CD14-positive monocyte (primary cell): ENCODE measurements at regions not wholly inside any gene's neighbourhood (a gene's known extent, or its start where the extent isn't known, plus 50 kb on each side); places are given as distances from the start of the nearest gene placed in this dataset.

Source experiments
- DNase-seq, 3 donors: peaks; one replicate each; pipeline ENCODE4 v3.0.0-alpha.2; 2011 to 2022
- H2AFZ ChIP-seq: 2 replicates; pipeline ENCODE4 v1.6.0; 2012; ENCODE audit warnings: mild to moderate bottlenecking, low read depth, low read length, inconsistent platforms; ENCODE audit not compliant: insufficient read depth, poor library complexity, severe bottlenecking
- H3K27ac ChIP-seq, 2 donors: 1 replicate in 1 of 2; 2 replicates in 1 of 2; pipeline ENCODE4 v1.5.1; 2012 to 2013; ENCODE audit warnings: low read length in 2 of 2, control low read depth in 1 of 2, inconsistent platforms in 1 of 2, low read depth in 1 of 2, mild to moderate bottlenecking in 1 of 2
- H3K27me3 ChIP-seq, 2 donors: one replicate each; pipeline versions ENCODE4 v1.6.0 to v1.6.1; 2011 to 2013; ENCODE audit warnings: low read length in 2 of 2; ENCODE audit not compliant: control insufficient read depth in 2 of 2, insufficient read depth in 2 of 2
- H3K36me3 ChIP-seq, 2 donors: replicated peaks in 1 of 2; 1 replicate in 1 of 2; 2 replicates in 1 of 2; pipeline versions ENCODE4 v1.5.1 to v1.6.1; 2012 to 2013; ENCODE audit warnings: low read length in 2 of 2, control low read depth in 1 of 2, inconsistent platforms in 1 of 2, mild to moderate bottlenecking in 1 of 2; ENCODE audit not compliant: insufficient read depth in 2 of 2, control insufficient read depth in 1 of 2
- H3K4me1 ChIP-seq, 2 donors: 1 replicate in 1 of 2; 2 replicates in 1 of 2; pipeline versions ENCODE4 v1.5.1 to v1.6.1; 2012 to 2013; ENCODE audit warnings: low read length in 2 of 2, control low read depth in 1 of 2, inconsistent platforms in 1 of 2, mild to moderate bottlenecking in 1 of 2, moderate library complexity in 1 of 2; ENCODE audit not compliant: insufficient read depth in 2 of 2, control insufficient read depth in 1 of 2
- H3K4me2 ChIP-seq: replicated peaks from 2 replicates; pipeline ENCODE3; 2012; ENCODE audit warnings: low read length, moderate library complexity, mild to moderate bottlenecking; ENCODE audit not compliant: poor library complexity, severe bottlenecking; ENCODE audit errors: extremely low read depth
- H3K4me3 ChIP-seq, 3 experiments: fragments of 200-600 bp in 1 of 3; sonication (generic) in 1 of 3; replicated peaks in 1 of 3; 1 replicate in 2 of 3; 2 replicates in 1 of 3; pipeline ENCODE4 v1.5.1; 2011 to 2013; ENCODE audit warnings: low read length in 3 of 3, mild to moderate bottlenecking in 3 of 3, control low read depth in 2 of 3, low read depth in 2 of 3, inconsistent platforms in 1 of 3, moderate library complexity in 1 of 3
- H3K79me2 ChIP-seq: 2 replicates; pipeline ENCODE4 v1.6.0; 2012; ENCODE audit warnings: mild to moderate bottlenecking, control low read depth, inconsistent platforms, low read length, moderate library complexity; ENCODE audit not compliant: insufficient read depth
- H3K9ac ChIP-seq: 2 replicates; pipeline ENCODE4 v1.6.0; 2017; ENCODE audit warnings: low read length, mild to moderate bottlenecking; ENCODE audit not compliant: insufficient read depth, poor library complexity, severe bottlenecking
- H3K9me3 ChIP-seq, 2 donors: replicated peaks in 1 of 2; 1 replicate in 1 of 2; 2 replicates in 1 of 2; pipeline versions ENCODE4 v1.5.1 to v1.6.1; 2012 to 2013; ENCODE audit warnings: low read length in 2 of 2, control low read depth in 1 of 2; ENCODE audit not compliant: control insufficient read depth in 1 of 2, insufficient read depth in 1 of 2
- H4K20me1 ChIP-seq: 2 replicates; pipeline ENCODE4 v1.6.0; 2012; ENCODE audit warnings: mild to moderate bottlenecking, low read length, control low read depth, moderate library complexity; ENCODE audit not compliant: insufficient read depth
- H3K27ac Mint-ChIP-seq, 7 donors: one replicate each; pipeline ENCODE4 v1.8.0; 2020; ENCODE audit warnings: mild to moderate bottlenecking in 7 of 7, mixed read lengths in 7 of 7, moderate library complexity in 6 of 7, inconsistent platforms in 2 of 7
- H3K27me3 Mint-ChIP-seq, 3 donors: one replicate each; pipeline ENCODE4 v1.8.0; 2021 to 2022; ENCODE audit warnings: low read depth in 3 of 3, mild to moderate bottlenecking in 3 of 3, mixed read lengths in 3 of 3, moderate library complexity in 3 of 3, inconsistent platforms in 1 of 3
- H3K36me3 Mint-ChIP-seq, 2 donors: one replicate each; pipeline ENCODE4 v1.8.0; 2020; ENCODE audit warnings: mixed read lengths in 2 of 2, inconsistent platforms in 1 of 2, mild to moderate bottlenecking in 1 of 2
- H3K4me1 Mint-ChIP-seq: one replicate; pipeline ENCODE4 v1.8.0; 2020; ENCODE audit warnings: mild to moderate bottlenecking, mixed read lengths
- H3K4me3 Mint-ChIP-seq, 2 donors: one replicate each; pipeline ENCODE4 v1.8.0; 2020; ENCODE audit warnings: mild to moderate bottlenecking in 2 of 2, mixed read lengths in 2 of 2, moderate library complexity in 1 of 2
- H3K9me3 Mint-ChIP-seq, 7 donors: one replicate each; pipeline ENCODE4 v1.8.0; 2020 to 2022; ENCODE audit warnings: mixed read lengths in 7 of 7, mild to moderate bottlenecking in 6 of 7, moderate library complexity in 6 of 7, inconsistent platforms in 2 of 7
- WGBS: methylation state at CpG from one replicate; pipeline ENCODE4 v1.1.5; 2013; ENCODE audit warnings: missing lambda C conversion rate; ENCODE audit not compliant: insufficient coverage; 5-methylcytosine and 5-hydroxymethylcytosine counted together
- intact Hi-C, 2 donors: fragments of 100-400 bp; cut with micrococcal nuclease; formaldehyde crosslinking; loops; one replicate each; pipeline versions ENCODE4 v1.15.0 to v1.15.1; 2023
- TF ChIP-seq, protein P1 (sequence below): fragments of 200-600 bp; IDR thresholded peaks from one replicate; pipeline ENCODE4 v1.8.0; 2022; ENCODE audit warnings: antibody characterized with exemption, mild to moderate bottlenecking

GRCh38 chr14:97073622-97074021 lies 276.4 kb downstream of the VRK1 start:
- intact Hi-C loops, result no loop called here
- Histone ChIP-seq H4K20me1 (no peaks in the 10 kb centered on the region), H3K4me3 (no peak overlapping the region), H3K4me1 (peaks cover 17 to 21% of the 10 kb centered on the region in 2 donors), H3K9ac (no peak overlapping the region), H3K27ac (no peak overlapping the region), H3K27me3 (peaks cover 8 to 13% of the 10 kb centered on the region in 2 donors), H3K36me3 (no peaks in the 10 kb centered on the region), H3K4me2 (no peak overlapping the region), H3K79me2 (no peaks in the 10 kb centered on the region), H3K9me3 (no peaks in the 10 kb centered on the region), H2AFZ (no peak overlapping the region)
- Mint-ChIP-seq H3K27me3 (peaks cover 36 to 37% (median 36%) of the 10 kb centered on the region in 3 donors), H3K4me3 (no peak overlapping the region), H3K36me3 (no peaks in the 10 kb centered on the region), H3K4me1 (peaks cover 30% of the 10 kb centered on the region), H3K9me3 (peaks cover 0 to 4% (median 2%) of the 10 kb centered on the region in 7 donors), H3K27ac (peak overlapping the region in 1 of 7 donors; percentile 66)
- WGBS, result 93% methylated on average over 2 of the region's 5 CpGs
- DNase-seq, result no peak
- TF ChIP-seq, protein P1, sequence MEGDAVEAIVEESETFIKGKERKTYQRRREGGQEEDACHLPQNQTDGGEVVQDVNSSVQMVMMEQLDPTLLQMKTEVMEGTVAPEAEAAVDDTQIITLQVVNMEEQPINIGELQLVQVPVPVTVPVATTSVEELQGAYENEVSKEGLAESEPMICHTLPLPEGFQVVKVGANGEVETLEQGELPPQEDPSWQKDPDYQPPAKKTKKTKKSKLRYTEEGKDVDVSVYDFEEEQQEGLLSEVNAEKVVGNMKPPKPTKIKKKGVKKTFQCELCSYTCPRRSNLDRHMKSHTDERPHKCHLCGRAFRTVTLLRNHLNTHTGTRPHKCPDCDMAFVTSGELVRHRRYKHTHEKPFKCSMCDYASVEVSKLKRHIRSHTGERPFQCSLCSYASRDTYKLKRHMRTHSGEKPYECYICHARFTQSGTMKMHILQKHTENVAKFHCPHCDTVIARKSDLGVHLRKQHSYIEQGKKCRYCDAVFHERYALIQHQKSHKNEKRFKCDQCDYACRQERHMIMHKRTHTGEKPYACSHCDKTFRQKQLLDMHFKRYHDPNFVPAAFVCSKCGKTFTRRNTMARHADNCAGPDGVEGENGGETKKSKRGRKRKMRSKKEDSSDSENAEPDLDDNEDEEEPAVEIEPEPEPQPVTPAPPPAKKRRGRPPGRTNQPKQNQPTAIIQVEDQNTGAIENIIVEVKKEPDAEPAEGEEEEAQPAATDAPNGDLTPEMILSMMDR, result no peak

DNA sequence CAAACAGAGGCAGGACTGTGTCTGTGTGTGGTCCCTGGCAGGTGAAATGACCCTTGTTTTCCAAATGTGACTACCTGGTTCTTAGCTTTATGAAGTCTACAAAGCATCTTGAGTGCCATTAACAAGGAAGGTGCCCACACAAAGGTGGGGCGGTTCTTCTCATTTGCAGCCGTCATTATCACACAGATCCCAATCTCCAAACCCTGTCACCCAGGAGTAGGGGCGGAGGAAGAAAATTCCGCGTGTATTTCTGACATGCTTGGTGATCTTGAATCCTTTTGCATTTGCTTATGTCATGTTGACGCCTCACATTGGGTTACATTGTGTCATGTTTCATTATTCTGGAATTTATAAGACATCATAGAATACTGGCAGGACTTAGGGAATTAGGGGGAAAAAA lies 277.3 kb downstream of the VRK1 start:
- WGBS, result no CpG with 5 or more reads among the region's 6 CpGs
- no peak overlapping the region for H3K4me2 ChIP-seq

More for the DNA sequence above, 277.3 kb downstream of the VRK1 start:
- DNase-seq, result no peak
- Histone ChIP-seq H3K4me3 (no peak overlapping the region), H2AFZ (no peak overlapping the region), H3K79me2 (no peaks in the 10 kb centered on the region), H3K9ac (no peak overlapping the region), H3K27ac (no peak overlapping the region), H3K4me1 (peaks cover 17 to 21% of the 10 kb centered on the region in 2 donors), H3K27me3 (peaks cover 8 to 13% of the 10 kb centered on the region in 2 donors), H3K36me3 (no peaks in the 10 kb centered on the region), H3K9me3 (no peaks in the 10 kb centered on the region), H4K20me1 (no peaks in the 10 kb centered on the region)
- Mint-ChIP-seq H3K4me1 (peaks cover 30% of the 10 kb centered on the region), H3K36me3 (no peaks in the 10 kb centered on the region), H3K27me3 (peaks cover 36 to 43% (median 36%) of the 10 kb centered on the region in 3 donors), H3K27ac (no peak overlapping the region), H3K9me3 (peaks cover 0 to 4% (median 2%) of the 10 kb centered on the region in 7 donors), H3K4me3 (peak overlapping the region in 1 of 2 donors; percentile 18)
- TF ChIP-seq, protein P1, result no peak
- intact Hi-C loops, result no loop called here
